GM19324 (cell line): ENCODE measurements at regions not wholly inside any gene's neighbourhood (a gene's known extent, or its start where the extent isn't known, plus 50 kb on each side); places are given as distances from the start of the nearest gene placed in this dataset.
A peak's percentile ranks its signal among the peaks of the same experiment; 100 is the strongest.

ENCODE experiments used
- ATAC-seq: cut with Tn5 transposase; IDR thresholded peaks from one replicate; pipeline ENCODE4 v1.9.1; 2021; ENCODE audit warnings: mild to moderate bottlenecking, moderate library complexity; ENCODE audit not compliant: unreplicated experiment, low FRiP score

DNA sequence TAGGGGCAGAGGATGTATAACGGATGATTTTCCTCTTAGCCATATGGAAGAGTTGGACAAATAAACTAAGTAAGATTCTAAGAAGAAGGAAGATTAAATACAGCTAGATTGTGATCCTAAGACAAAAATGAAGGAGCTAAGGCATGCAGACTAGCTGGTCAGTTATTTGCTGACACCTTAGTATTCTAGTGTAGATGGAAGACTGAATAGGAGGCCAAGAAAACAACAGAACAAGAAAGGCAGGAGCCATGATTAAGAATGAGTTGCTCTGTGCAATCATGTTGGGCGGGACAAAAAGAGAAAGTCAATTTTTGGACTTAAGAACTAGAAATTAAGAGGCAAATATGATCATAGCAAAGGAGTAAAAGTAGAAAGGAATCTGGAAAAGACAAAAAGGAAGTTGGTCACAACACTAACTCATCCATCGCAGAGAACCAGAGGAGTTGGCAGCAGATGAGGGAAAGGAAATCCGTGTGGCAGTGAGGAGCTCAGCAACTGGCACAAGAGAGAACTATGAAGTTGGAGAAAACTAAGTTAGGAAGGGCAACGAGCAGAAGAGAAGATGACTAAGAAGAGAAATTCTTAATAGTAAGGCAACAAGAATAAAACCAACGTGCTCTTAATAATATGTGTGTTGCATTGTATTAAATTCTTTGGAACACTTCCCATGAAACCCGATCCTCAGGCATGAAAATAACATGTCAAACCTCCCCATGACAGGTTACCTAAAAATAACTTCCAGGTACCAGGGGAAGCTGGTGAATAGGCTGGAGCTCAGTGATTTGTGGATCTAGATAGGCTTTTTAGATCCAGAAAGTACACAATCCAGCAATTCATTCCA is 234.4 kb downstream of the LTN1 start:
- ATAC-seq = no peak

DNA sequence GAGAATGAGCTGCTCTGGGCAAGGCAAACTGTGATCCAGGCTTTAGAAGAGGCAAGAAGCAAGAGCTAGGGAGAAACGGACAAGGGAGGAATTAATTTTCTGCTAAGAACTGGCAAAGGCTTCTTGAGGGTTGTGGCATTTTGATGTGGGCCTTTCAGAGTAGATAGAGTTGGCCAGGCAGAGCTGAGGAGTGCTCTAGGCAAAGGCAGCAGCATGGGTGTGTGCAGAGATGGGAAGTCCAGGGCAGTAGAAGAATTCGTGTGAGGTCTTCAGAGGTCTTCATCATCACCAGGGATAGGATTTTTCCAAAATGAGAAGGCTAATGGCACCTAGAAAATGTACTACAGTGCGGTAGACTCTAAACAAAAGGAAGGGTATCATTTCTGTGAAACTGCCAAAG is 237.8 kb downstream of the LTN1 start:
- ATAC-seq = no peak

DNA sequence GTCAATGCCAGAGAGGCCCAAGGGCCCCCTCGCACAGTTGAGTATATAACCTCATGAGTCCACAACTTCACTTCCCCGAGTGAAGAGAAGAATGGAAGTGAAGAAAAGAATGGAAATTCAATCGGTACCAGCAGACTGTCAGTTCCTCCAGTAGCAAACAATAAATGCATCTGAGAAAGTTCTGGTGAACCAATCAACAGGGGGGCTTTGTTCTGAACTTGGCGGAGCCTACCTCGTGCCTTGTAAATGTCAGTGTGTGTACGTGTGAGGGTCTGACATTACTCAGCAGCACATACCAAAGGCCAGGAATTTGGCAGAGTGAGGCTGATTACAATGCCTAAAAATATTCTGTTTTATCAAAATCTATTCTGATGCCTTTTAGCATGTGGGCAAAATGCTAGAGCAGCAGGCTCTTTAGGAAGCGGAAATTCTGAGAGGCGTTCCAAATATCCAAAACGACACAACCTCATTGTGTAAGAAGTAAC is 238.5 kb downstream of the LTN1 start:
- no peak for ATAC-seq

DNA sequence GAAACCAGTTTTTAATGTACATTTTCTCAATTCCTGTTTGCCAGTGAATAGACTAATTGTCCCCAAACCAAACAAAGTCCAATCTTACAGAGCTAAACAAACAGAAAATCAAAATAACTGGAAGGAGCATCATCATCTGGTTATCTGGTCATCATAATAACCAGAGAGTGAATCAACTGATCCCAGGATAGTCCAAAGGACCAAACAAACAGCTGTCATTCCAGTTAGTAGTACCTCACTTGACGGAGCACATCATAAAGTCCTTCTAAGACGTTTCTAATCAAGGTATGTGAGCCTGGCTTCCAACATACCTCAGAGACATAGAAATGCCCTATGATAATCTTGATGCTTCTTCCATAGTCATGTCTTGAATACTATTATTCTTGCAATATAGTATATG is 240.5 kb downstream of the LTN1 start:
- no peak for ATAC-seq

DNA sequence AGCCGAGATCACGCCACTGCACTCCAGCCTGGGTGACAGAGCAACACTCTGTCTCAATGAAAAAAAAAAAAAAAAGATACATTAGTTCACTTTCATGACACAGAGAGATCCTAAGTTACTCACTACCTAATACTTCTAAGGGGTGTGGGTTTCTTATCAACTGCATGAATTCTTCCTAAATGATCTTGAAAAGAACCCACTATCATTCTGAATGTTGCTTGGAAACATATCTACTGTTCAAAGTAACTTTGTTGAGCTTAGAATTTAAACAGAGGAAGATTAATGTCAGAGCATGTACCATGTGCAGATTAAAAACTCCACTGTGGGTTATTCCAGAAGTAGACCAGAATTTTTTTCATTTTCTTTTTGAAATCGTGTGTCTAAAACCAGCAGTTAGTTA is 241.5 kb downstream of the LTN1 start:
- no peak for ATAC-seq

DNA sequence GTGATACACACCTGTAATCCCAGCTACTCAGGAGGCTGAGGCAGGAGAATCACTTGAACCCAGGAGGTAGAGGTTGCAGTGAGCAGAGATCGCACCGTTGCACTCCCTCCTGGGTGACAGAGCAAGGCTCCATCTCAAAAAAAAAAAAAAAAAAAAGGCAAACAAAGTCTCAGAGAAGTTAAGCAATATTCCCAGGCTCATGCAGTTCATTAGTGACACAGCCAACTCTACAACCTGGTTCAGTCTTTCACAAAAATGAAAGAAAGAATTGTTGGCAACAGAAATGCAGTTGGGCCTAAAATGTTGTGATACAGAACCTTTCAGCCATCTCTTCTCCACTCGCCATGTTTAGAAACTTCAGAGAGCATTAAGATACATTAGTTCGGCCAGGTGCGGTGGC is 242.1 kb downstream of the LTN1 start:
- ATAC-seq = no peak

DNA sequence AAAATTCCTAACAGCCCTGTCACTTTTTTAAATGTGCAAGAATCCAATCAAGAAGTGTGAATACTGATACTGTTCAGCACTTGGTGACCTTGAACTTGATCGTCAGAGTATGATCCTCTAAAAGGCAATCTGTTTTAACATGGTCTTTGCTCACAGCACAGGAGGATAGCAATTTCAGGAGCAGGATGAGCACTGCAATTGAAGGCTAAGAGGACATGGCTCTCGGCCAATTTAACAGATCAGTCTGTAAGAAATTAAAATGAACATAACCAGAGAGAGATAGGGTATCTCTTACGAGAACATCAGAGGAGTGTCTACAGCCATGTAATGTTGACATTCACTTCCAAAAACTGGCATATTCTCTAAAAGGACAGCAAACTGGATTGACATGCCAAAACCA is 243.1 kb downstream of the LTN1 start:
- no peak for ATAC-seq

DNA sequence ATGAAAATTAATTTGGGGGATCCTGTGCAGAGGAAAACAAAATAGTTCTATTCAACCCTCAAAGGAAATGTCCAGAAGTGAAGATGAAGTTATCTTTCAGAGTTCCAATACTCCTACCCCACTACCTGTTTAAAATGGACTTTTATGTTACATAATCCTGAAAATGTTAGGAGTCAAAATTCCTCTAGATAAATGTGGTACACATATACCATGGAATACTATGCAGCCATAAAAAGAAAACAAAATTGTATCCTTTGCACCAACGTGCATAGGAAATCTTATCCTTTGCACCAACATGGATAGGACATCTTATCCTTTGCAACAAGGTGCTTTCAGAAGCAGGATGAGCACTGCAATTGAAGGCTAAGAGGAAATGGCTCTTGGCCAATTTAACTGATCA is 245.2 kb downstream of the LTN1 start:
- no peak for ATAC-seq

DNA sequence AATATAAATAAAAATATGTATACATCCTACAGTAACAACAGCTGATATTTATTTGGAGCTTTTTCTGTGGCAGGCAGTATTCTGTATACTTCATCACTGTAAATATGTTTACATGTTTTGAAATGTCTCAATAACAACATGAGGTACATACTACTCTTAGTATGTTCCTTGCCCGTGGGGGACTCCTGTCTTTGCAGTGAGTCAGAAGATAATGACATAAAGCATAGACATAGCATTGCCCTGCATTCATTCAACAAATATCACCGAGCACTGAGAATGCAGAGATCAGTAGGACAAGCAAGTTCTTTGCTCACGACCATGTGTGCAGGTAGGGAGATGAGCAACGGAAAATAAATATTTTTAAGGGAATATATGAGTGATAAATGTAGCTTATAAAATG is 246.5 kb downstream of the LTN1 start:
- no peak for ATAC-seq

DNA sequence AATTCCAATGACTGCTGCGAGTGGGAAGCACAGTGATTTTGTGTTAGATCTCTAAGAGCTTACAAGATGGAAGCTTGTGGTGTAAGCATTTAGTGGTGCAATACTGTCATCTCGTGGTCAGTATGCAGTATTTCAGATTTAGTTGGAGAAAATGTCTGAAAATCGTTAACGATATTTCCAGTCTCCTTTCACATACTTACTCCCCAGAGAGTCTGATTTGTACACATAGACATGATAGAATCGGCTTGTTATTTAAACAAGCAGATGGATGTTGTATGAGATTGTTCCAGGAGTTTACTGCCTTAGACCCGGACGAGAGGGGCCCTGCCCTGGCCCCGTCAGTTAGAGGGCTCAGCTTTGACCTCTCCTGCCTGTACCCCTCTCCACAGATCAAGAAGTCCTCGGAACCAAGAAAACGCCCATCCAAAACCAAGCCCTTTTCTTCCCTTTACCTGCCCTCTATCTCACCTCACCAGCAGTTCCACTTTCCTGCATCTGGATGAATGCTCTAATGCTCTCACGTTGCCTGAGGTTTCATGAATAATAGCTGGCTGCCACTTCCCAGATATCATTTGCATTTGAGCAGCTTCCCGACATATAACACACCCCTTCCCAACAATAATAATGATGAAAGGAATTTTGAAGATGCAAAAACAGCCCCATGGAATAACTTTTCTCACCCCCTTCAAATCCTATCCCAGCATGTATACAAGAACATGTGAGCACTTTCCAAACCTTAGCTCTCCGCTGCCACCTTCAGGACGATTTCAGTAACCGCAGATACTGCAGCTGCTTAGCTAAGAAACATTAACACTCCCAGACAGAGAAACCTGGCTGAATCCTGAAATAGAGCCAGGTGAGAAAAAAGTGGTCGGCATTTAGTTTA is 247.3 kb downstream of the LTN1 start:
- ATAC-seq = peak; percentile 76

DNA sequence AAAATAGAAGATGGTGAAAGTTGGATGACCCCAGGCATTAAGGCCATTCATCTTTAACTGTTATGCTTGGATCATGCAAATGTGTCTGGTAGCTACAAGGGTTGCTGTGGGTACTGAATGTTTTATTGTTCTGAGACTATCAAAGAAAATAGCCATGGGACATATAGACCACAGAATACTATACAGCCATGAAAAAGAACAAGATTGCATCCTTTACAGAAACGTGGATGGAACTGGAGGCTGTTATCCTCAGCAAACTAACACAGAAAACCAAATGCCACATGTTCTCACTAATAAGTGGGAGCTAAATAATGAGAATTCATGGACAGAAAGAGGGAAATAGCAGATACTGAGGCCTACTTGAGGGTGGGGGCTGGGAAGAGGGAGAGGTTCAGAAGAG is 249.0 kb downstream of the LTN1 start:
- ATAC-seq = no peak

DNA sequence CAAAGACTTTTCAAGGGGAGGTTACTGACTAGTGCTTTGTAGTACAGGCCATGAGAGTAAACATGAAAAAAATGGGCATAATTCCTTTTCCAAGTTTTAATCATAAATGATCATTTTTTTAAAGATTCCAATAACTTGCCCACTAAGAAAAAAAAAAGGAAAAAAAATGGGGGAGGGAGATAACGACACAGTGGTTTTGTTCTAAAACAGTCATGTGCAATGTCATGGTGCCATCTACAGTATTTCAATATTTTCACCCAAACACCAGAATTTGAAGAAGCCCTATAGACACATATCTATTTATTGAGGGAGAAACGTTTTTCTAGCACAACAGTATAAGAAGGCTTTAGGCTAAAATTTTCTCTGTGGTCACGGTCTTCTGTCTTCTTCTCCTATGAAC is 250.2 kb downstream of the LTN1 start:
- ATAC-seq = no peak

DNA sequence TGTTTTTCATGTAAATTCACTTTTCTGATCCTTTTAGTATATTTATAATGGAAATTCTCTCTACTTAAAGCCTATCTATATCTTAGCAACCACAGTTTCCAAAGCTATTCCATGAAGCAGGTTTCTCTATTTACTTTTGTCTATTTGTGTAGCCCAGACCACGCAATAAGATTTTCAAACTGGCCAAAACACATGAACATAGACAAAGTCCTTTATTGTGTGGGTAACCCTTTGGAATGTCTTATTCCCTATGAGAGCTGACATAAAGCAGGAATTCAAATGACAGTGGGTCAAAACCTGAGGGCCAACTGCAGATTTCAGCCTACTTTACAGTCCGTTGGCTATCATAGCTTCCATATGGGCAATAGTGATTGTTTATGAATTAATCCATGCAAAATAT is 252.6 kb downstream of the LTN1 start:
- ATAC-seq = no peak

DNA sequence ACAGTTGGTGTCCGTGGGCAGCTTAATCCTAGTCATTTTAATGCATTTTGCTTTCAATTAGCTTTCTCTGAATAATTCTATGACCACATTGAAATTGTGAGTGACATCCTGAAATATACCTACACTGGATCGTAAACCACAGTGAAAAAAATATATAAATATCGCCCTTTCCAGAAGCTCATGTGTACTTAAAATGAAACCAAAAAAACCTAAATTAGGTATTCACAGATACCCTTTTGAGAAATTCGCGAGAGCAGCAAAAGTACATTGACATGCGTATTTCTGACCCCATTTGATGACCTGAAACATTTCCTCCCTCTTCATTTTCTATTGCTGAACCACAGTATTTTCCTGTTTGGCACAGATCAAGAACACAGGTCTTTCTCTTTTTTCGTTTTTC is 253.8 kb downstream of the LTN1 start:
- ATAC-seq = no peak

DNA sequence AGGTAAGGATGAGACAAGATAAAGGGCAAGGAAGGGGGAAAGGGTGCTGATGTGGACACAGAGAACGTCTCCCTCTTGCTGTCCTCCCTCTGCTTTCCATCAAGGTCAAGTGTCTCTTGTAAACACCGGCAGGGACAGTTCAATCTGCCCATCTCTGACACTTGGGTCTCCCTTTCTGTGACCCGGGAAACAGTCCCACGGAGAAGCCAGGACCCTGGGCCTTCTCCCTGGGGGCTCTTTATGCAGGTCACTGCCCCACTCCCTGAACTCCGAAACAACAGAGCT is 254.3 kb downstream of the LTN1 start:
- ATAC-seq = no peak

DNA sequence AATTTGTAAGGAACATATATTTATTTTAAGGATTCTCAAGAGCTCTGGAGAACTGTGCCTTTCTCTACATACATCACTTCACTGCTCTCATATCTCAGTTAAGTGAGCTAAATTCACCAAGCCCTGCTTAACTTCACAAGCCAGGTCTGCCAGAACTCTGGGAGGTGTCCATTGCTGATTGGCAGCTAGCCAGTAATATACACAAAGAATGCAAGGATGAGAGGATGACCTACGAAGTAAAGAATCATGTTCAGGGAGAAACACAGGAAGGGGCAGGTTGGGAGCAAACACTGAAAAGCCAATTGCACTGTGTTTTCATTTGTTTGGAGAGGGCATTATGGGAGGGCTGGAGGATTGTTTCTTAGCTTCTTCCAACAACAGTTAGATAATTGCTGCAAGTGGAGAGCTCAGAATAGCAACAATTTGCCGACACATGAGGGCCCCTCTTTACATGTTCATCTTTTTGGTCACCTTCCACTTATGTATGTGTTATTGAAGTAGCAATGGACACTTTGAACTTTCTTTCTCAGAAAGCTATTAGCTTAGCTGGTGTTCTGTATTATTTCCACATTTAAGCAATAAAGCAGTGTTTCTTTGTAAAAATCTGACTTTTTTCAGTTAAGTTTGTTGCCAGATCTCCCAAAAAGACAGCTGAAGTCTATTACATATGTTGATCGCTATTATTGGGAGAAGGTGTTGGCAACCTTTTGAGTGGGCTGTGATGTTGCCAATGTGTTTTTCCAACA is 254.8 kb downstream of the LTN1 start:
- ATAC-seq = no peak

DNA sequence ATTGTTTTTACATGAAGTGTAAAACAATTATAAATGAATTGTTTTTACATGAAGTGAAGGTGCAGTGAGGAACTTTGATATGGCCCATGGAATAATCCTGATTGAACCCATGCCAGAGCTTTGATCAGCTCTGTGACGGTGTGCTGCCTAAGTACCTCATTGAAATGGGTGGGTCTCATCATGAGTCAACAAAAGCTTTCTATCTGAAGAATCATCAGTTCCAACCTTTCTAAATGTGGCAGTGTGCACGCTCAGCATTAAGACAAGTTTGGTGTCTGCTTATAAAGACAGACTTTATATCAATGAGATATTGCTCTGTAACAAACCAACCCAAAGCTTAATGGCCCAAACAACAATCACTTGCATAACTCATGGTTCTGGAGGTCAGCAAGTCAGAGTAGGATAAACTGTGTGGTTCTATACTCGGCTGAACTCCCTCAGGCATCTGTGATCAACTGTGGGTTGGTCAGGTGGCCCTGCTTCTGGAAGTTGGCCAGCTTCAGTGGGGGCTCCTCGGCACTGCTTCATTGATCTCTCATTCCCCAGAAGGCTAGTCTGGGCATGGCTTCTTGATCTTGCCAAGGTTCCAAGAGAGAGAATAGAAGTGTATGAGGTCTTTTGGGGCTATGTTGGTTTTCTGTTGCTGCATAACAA is 258.0 kb downstream of the LTN1 start:
- ATAC-seq = no peak

DNA sequence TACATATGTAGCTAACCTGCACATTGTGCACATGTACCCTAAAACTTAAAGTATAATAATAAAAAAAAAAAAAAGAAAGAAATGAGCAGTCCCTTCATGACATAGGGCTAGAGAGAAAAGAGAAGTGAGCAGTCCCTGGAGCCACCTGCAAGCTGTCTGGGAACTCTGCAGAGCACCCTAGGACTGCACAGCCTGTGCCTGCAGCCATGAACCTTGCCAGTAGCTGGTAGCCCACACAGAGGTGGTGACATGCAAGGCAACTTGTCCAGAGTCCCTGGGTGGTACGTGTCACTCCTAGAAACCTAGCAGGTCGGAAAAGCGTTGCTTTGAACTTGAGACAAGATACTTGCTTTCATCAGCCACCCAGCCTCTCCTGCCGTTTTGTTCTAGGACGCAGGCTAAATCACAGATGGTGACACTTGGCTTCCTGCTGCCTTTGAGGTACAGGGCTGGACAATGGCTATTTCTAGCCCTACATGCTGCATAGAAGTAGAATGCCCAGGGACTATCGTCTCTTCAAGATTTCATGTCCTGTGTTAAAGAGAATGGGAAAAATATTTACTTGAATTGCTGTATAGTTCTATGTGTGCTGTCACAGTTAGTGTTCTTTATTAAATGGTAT is 260.9 kb downstream of the LTN1 start:
- no peak for ATAC-seq

DNA sequence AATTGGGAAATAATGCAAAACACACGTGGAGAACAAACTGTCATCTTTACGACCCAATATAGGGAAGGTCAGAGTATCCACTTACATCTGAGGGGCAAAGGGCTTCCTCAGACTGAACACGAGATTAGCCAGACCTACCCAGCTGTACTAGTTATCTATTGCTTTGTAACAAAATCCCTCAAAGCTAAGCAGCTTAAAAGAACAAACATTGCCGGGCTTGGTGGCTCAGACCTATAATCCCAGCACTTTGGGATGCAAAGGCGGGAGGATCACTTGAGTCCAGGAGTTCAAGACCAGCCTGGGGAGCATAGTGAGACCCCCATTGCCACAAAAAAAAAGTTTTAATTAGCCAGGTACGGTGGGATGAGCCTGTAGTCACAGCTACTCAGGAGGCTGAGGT is 262.8 kb downstream of the LTN1 start:
- no peak for ATAC-seq

DNA sequence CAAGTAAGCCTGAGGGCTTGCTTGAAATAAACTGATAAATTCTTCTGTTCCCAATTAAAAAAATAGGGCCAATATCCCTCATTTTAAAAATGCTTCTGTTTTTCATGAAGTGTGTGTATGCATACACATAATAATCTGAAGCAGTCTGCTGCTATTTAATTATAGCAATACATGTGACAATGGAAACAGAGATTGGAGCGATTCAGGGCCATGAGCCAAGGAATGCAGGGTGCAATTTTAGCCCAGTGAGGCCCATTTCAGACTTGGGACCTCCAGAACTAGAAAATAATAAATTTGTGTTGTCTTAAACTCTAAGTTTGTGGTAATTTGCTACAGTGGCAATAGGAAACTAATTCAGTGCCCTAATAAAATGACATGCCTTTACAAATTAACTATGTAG is 264.9 kb downstream of the LTN1 start:
- ATAC-seq = no peak
